ENCODE measurements at regions not wholly inside any gene's neighbourhood (a gene's known extent, or its start where the extent isn't known, plus 50 kb on each side); places are given as distances from the start of the nearest gene placed in this dataset.

DNA sequence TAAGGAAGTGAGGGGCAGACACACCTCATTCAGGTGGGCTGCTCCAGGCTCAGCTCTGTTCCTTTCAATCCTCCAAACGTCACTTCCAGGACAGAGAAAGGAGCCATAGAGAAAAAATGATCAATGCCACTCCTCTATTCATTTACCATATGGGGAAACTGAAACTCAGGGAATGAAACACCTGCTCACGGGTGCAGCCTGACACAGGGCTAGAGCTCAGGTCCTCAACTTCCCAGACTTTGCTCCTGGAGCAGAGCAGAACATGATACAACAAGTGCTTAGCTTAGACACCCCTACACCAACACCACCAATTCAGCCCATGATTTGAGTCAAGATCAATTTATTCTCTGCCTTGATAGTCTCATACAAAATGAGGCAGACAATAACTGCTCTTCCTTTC, 58.5 kb upstream of the LPP start:
- TF ChIP-seq, protein P1, sequence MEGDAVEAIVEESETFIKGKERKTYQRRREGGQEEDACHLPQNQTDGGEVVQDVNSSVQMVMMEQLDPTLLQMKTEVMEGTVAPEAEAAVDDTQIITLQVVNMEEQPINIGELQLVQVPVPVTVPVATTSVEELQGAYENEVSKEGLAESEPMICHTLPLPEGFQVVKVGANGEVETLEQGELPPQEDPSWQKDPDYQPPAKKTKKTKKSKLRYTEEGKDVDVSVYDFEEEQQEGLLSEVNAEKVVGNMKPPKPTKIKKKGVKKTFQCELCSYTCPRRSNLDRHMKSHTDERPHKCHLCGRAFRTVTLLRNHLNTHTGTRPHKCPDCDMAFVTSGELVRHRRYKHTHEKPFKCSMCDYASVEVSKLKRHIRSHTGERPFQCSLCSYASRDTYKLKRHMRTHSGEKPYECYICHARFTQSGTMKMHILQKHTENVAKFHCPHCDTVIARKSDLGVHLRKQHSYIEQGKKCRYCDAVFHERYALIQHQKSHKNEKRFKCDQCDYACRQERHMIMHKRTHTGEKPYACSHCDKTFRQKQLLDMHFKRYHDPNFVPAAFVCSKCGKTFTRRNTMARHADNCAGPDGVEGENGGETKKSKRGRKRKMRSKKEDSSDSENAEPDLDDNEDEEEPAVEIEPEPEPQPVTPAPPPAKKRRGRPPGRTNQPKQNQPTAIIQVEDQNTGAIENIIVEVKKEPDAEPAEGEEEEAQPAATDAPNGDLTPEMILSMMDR (IDR thresholded peaks at IDR 0.05): no peak
- no peak for TF ChIP-seq POLR2A (IDR thresholded peaks at IDR 0.05)
- TF ChIP-seq EP300 (IDR thresholded peaks at IDR 0.05): no peak
